NCI-H1417 (cell line): ENCODE measurements at regions not wholly inside any gene's neighbourhood (a gene's known extent, or its start where the extent isn't known, plus 50 kb on each side); places are given as distances from the start of the nearest gene placed in this dataset.
"Not testable (repeated sequence)": the region's sequence is repeated elsewhere in the genome, so short reads cannot be mapped to it uniquely, and the experiment has no call there.

Experiments used
- DNase-seq, 3 experiments: peaks; one replicate each; lab custom pipeline; 2025; lab: John Stamatoyannopoulos, UW

DNA sequence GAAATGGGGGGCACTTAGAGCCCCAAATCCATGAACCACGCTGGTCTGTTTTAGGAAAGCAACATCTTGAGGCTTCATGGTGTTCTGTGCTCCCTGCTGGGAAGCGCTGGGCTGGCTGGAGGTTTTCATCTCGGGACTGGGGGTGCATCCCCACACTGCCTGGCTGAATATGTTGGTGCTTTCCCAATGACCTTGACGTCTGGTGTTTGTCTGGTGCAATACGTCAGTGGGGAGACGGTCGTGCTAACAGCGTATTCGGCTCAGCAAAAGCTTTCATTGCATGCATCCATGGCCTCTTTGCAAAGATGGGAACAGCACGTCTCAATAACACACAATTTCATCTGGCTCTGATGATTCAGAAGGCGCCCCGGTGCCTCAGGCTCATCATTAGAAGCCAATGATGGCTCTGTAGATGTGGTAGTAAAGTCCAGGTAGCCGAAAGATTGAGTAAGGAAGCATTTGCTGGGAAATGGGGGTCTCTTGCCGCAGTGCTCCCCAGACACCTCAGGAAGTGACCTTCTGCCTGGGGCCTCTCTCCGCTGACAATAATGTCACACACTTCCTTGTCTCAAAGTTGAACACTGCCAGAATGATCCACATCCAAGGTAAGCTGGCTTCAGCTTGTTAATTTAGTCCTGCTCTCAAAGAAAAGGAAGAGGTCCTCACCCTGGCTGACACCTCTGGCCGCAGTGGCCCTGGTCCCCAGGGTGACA, 97.7 kb downstream of the ING1 start:
- no peak for DNase-seq

DNA sequence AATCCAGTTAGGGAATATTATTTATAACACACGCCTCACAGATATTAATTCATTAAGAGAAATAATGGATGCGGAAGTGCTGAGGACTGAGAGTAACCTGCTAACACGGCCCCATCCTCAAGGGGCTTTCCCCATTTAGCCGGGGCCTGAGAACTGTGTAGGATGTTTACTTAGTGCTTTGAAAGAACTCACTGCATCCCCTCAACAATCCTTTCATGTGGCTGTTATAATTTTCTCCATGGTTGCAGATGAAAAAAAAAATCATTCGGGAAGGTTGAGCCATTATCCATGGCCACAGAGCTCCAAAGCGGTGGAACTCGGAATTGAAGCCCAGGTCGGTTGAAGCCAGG, 98.2 kb downstream of the ING1 start:
- DNase-seq = no peak

GRCh38 chr13:110812121-110812868, 98.8 kb downstream of the ING1 start:
- no peak for DNase-seq

DNA sequence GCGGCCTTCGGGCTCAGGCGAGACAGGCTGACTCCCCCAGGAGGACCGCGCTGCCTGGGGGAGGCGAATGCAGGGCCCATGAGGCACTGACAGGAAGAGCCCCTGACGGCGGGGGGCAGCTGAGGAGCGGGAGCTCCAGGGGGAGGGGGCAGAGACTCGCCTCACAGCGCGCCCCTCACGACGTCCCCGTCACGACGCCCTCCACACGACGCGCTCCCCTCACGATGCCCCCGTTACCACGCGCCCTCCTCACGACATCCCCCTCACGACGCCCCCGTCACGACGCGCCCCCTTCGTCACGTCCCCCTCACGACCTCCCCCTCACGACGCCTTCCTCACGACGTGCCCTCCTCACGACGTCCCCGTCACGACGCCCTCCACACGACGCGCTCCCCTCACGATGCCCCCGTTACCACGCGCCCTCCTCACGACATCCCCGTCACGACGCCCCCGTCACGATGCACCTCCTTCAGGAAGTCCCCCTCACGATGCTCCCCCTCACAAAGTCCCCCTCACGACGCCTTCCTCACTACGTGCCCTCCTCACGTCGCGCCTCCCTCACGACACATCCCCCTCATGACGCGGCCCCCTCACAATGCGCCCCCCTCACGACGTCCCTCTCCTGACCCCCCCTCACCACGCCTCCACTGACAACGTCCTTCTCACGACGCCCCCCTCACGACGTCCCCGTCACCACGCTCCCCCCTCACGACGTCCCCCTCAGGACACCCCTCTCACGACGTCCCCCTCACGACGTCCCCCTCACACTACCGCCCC, 99.6 kb downstream of the ING1 start:
- no peak for DNase-seq

- no peak for DNase-seq
These were observed 100.4 kb downstream of the ING1 start for GRCh38 chr13:110813646-110814624.

DNA sequence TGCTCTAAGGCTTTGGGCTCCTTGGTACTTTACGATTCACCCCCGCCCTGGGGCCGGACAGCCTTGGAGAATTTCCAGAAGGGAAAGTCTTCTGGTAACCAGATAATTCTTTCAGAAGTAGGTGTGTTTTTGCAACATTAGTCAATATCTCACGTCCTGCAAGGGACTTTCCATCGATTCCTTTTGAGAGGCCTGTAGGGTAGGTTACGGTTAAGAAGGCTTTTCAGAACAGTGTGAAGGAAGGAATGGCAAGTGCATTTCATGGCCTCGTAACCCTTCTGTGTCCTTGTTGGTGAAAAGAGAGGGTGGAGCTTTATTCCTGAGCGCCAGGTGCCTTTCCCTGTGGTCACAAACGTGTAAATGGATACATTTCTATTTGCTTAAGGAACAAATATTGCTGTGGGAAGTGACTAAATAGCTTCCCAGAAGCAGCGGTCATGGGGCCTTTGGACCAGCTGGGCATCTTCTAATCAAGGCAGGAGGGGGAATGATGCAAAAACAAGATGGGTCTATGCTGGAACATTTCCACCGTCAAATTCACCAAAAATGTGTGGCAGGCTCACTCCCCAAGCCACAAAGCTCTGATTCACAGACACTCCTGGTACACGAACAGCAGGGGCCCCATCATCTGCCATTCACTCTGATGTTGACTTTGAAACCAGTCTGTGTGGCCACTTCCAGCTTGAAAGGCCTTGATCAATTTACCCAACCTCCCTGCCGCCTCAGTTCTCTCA, 99.2 kb downstream of the ANKRD10 start:
- DNase-seq = peak; percentile 85 to 92 (median 88)

GRCh38 chr13:110816500-110816899, 98.4 kb downstream of the ANKRD10 start:
- DNase-seq = no peak

DNA sequence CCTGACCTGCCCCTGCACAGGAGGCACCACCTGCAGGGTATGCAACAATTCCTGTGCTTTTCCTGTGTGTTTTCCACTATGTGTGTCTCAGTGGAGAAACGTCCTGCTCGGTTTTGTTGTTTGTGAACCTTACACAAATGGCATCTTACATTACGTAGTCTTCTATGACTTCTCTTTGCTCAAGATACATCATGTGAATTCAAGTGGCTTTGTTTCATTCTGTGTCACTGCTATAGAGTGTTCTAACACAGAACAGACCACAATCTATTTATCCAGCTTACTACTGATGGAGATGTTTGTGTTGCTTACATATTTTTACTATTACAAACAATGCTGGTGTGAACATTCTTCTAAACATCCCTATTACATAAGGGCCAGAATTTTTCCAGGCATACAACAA, 97.7 kb downstream of the ANKRD10 start:
- DNase-seq = no peak

DNA sequence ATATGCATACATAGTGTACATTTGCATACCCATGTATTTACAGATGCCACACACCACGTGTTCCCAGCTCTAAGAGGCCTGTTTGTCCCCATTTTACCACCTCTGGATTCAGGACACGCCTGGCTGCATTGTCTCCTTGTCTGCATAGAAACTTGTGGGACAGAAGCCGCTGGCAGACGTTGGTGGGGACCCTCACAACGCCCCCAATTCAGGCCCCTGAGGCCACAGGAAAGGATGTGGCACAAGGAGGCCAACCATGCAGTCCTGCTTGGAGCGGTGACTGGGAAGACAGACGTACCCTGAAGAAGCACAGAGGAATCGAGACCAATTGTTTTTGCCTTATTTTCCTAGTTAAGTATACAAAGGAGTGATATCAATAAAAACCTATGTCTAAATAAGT, 96.1 kb downstream of the ANKRD10 start:
- DNase-seq = no peak

DNA sequence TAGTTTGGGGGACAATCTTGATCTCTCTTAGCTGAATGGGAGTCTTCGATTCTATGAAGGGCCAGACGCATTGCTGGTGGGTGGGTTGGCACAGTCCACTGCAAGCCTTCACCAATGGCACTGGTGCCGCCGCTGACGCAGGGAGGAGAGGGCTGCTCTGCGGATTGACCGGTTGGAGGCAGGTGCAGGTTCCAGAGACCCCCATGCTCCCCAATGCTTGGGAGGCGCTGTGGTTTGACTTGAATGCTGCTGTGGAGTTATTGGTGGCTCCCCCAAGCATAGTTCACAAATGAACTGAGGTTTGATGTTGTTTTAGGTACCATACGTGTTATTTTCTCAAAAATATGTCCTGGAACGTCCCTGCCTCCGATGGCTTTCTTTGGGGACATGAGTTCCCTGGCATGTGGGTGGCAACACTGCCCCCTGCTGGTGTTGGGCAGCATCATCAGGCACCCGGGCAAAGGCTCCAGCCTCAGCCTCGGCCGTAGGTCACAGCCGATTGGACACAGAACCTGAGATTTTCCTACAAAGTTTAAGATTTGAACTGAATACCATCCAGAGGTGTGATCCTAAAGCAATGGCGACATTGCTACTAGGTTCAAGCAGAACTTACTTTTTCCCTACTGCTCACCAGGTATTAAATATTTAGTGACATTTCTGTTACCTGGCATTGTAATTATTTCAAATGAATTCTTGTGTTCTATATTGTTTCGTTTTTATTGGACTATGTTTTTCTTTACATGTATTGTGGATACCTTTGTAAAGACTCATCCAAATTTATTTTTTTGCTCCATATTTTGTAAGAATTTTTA, 95.5 kb downstream of the ANKRD10 start:
- DNase-seq = peak; percentile 59 to 92 (median 77)

DNA sequence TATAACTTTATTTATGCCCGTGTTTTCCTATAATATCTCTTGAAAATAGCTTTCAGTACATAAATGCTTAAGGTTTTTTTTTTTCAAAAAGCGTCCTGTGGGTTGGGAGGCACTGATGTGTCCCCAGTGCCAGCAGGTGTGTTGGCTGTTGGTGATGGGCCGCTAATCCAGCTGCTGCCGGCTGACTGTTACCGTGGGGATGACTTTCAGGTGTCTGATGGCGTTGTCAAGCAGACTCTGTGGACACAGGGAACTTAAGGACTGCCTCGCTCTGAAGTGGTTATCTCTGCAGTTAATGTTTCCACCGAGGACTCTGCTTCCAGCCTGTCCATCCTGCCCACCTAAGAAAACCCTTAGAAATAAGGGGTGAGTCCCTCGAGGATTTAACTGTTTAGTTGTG, 94.5 kb downstream of the ANKRD10 start:
- DNase-seq = peak; percentile 69 to 94 (median 89)

DNA sequence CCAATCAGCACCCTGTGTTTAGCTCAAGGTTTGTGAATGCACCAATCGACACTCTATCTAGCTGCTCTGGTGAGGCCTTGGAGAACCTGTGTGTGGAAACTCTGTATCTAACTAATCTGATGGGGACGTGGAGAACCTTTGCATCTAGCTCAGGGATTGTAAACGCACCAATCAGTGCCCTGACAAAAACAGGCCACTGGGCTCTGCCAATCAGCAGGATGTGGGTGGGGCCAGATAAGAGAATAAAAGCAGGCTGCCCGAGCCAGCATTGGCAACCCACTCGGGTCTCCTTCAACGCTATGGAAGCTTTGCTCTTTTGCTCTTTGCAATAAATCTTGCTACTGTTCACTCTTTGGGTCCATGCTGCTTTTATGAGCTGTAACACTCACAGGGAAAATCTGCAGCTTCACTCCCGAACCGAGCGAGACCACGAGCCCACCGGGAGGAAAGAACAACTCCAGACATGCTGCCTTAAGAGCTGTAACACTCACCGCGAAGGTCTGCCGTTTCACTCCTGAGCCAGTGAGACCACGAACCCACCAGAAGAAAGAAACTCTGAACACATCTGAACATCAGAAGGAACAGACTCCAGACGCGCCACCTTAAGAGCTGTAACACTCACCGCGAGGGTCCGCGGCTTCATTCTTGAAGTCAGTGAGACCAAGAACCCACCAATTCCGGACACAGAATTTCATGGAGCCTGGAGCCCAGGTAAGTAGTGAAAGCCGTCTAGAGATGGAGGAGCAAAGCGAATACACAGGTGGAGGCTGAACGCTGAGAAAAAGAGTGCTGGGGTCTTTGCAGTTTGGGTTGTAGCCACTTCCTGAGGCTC, 92.8 kb downstream of the ANKRD10 start:
- DNase-seq = not testable (repeated sequence)

DNA sequence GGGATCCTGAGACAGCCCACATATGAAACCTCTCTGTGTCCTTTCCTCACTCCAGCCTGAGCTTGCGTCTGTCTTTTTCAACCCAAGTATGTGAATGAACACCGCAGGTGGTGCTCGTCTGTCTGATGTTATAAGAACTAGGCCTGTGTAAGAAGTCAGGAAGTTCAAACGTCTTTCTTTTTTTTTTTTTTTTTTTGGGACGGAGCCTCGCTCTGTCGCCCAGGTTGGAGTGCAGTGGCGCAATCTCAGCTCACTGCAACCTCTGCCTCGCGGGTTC, 92.3 kb downstream of the ANKRD10 start:
- no peak for DNase-seq

DNA sequence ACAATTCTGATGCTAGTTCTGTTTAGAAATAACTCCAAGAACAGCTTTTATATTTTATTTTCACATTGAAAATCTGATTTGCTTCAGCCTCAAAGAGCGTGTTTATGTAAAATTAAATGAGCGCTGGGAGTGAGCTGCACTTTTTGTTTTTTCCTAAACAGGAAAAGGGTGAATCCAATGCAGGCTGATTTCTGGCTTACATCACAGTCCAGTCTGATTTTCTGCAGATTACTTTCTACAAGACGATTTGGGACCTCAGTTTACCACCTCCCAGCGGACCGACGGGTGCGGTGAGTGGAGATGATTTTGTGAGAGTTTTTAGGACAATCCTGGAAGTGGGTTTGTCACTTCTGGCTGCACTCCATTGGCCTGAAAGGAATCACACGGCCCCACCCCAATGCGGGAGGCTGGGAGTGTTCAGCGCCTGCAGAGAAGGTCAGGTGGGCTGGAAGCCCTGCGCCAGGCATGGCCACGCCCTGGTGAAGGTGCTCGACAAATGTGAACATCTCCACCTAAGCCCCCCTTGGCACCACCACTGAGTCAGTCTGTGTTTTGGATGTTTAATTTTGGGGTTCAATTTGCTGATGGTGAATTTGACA, 90.1 kb downstream of the ANKRD10 start:
- no peak for DNase-seq

GRCh38 chr13:110825516-110825915, 89.4 kb downstream of the ANKRD10 start:
- DNase-seq = no peak

- DNase-seq = no peak
These were observed 88.8 kb downstream of the ANKRD10 start for GRCh38 chr13:110826101-110826500.

DNA sequence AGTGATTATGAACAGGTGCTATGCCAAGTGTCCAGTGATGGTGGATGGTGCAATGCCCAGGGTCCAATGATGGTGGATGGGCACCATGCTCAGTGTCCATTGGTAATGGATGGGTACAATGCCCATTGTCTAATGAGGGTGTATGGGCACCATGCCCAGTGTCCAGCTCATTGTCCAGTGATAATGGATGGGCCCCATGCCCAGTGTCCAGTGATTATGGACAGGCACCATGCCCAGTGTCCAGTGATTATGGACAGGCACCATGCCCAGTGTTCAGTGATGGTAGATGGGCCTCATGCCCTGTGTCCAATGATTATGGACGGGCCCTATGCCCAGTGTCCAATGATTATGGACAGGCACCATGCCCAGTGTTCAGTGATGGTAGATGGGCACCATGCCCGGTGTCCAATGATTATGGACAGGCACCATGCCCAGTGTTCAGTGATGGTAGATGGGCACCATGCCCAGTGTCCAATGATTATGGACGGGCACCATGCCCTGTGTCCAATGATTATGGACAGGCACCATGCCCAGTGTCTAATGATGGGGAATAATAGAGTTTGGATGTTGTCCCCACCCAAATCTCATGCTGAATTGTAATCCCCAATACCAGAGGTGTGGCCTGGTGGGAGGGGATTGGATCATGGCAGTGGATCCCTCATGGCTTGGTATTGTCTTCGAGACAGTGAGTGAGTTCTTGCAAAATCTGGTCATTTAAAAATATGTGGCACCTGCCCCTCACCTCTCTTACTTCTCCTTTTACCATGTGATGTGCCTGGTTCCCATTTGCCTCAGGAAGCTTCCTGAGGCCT, 87.8 kb downstream of the ANKRD10 start:
- DNase-seq = no peak
